GM19025 (cell line): ENCODE measurements at regions not wholly inside any gene's neighbourhood (a gene's known extent, or its start where the extent isn't known, plus 50 kb on each side); places are given as distances from the start of the nearest gene placed in this dataset.

Source experiments
- ATAC-seq: cut with Tn5 transposase; IDR thresholded peaks from one replicate; pipeline ENCODE4 v1.9.1; 2021; ENCODE audit warnings: mild to moderate bottlenecking, low read depth, moderate library complexity; ENCODE audit not compliant: unreplicated experiment

- ATAC-seq: no peak
Observed at GRCh38 chr4:104418286-104418685, 76.4 kb downstream of the CXXC4 start.

- ATAC-seq: no peak
Observed at GRCh38 chr4:104417357-104417882, 77.3 kb downstream of the CXXC4 start.

GRCh38 chr4:104416725-104417356 lies 77.9 kb downstream of the CXXC4 start:
- no peak for ATAC-seq

GRCh38 chr4:104413487-104413886 lies 81.2 kb downstream of the CXXC4 start:
- no peak for ATAC-seq

GRCh38 chr4:104412344-104412743 lies 82.3 kb downstream of the CXXC4 start:
- ATAC-seq: no peak

GRCh38 chr4:104411502-104411901 lies 83.2 kb downstream of the CXXC4 start:
- ATAC-seq: no peak

GRCh38 chr4:104408878-104409277 lies 85.8 kb downstream of the CXXC4 start:
- no peak for ATAC-seq

- ATAC-seq: no peak
Observed at GRCh38 chr4:104404361-104404760, 90.3 kb downstream of the CXXC4 start.

- no peak for ATAC-seq
Observed at GRCh38 chr4:104395168-104395614, 99.5 kb downstream of the CXXC4 start.

GRCh38 chr4:104394406-104395167 lies 100.1 kb downstream of the CXXC4 start:
- ATAC-seq: no peak

- ATAC-seq: no peak
Observed at GRCh38 chr4:104393655-104394324, 100.9 kb downstream of the CXXC4 start.

GRCh38 chr4:104385713-104386112 lies 109.0 kb downstream of the CXXC4 start:
- ATAC-seq: no peak

- no peak for ATAC-seq
Observed at GRCh38 chr4:104382961-104383360, 111.7 kb downstream of the CXXC4 start.

- no peak for ATAC-seq
Observed at GRCh38 chr4:104381729-104382128, 113.0 kb downstream of the CXXC4 start.

- ATAC-seq: no peak
Observed at GRCh38 chr4:104365618-104366017, 129.1 kb downstream of the CXXC4 start.

GRCh38 chr4:104353481-104353880 lies 141.2 kb downstream of the CXXC4 start:
- no peak for ATAC-seq

GRCh38 chr4:104352211-104352610 lies 142.5 kb downstream of the CXXC4 start:
- no peak for ATAC-seq

- ATAC-seq: no peak
Observed at GRCh38 chr4:104351706-104352105, 143.0 kb downstream of the CXXC4 start.

- no peak for ATAC-seq
Observed at GRCh38 chr4:104345598-104346242, 149.0 kb downstream of the CXXC4 start.

GRCh38 chr4:104344342-104344980 lies 150.2 kb downstream of the CXXC4 start:
- no peak for ATAC-seq
